ENCODE measurements at regions not wholly inside any gene's neighbourhood (a gene's known extent, or its start where the extent isn't known, plus 50 kb on each side); places are given as distances from the start of the nearest gene placed in this dataset.

GRCh38 chr2:16315908-16316307 lies 349.7 kb downstream of the CYRIA start (continued):
- no peak for TF ChIP-seq GABPA (IDR thresholded peaks at IDR 0.05; ENCODE audit: borderline replicate concordance, insufficient read depth, low read length)
- TF ChIP-seq CBX8 (IDR thresholded peaks at IDR 0.05; ENCODE audit: borderline replicate concordance, low read depth, low read length), result no peak
- no peak for TF ChIP-seq GTF2F1 (IDR thresholded peaks at IDR 0.05; ENCODE audit: borderline replicate concordance, low read depth, low read length)
- TF ChIP-seq CHD2 (IDR thresholded peaks at IDR 0.05; ENCODE audit: low read length), result no peak
- no peak for TF ChIP-seq E2F6 (IDR thresholded peaks at IDR 0.05)
- no peak for TF ChIP-seq CHD7 (IDR thresholded peaks at IDR 0.05; ENCODE audit: insufficient replicate concordance, low read length)

Data from H1 (cell line).